Mesendoderm (in vitro differentiated cells): ENCODE measurements at regions not wholly inside any gene's neighbourhood (a gene's known extent, or its start where the extent isn't known, plus 50 kb on each side); places are given as distances from the start of the nearest gene placed in this dataset.
"Not testable (repeated sequence)": the region's sequence is repeated elsewhere in the genome, so short reads cannot be mapped to it uniquely, and the experiment has no call there.

Source experiments
- DNase-seq: peaks from one replicate; pipeline ENCODE4 v3.0.0; 2013
- H2AK5ac ChIP-seq: 2 replicates; pipeline ENCODE4 v1.6.1; 2013; ENCODE audit warnings: low read length, inconsistent platforms
- H2BK120ac ChIP-seq: 2 replicates; pipeline ENCODE4 v1.6.1; 2013; ENCODE audit warnings: low read depth, mild to moderate bottlenecking, low read length, moderate library complexity, mixed read lengths
- H2BK15ac ChIP-seq: replicated peaks from 2 replicates; pipeline ENCODE4 v1.6.1; 2013; ENCODE audit warnings: low read depth, mild to moderate bottlenecking, moderate library complexity
- H2BK5ac ChIP-seq: 2 replicates; pipeline ENCODE4 v1.6.1; 2013; ENCODE audit warnings: low read length, inconsistent platforms
- H3K18ac ChIP-seq: 2 replicates; pipeline ENCODE4 v1.6.1; 2013; ENCODE audit warnings: mild to moderate bottlenecking, low read length, mixed read lengths
- H3K23ac ChIP-seq: one replicate; pipeline ENCODE4 v1.6.1; 2013; ENCODE audit warnings: low read length
- H3K27ac ChIP-seq: 2 replicates; pipeline ENCODE4 v1.5.1; 2013; ENCODE audit warnings: low read depth, mild to moderate bottlenecking, inconsistent platforms, low read length, moderate library complexity
- H3K27me3 ChIP-seq: 2 replicates; pipeline ENCODE4 v1.6.1; 2013; ENCODE audit warnings: low read length, control low read depth, mild to moderate bottlenecking, inconsistent platforms; ENCODE audit not compliant: insufficient read depth, poor library complexity
- H3K36me3 ChIP-seq: 2 replicates; pipeline ENCODE4 v1.6.1; 2013; ENCODE audit warnings: low read length, inconsistent platforms; ENCODE audit not compliant: control insufficient read depth, insufficient read depth
- H3K4ac ChIP-seq: one replicate; pipeline ENCODE4 v1.6.1; 2013; ENCODE audit warnings: low read depth, mild to moderate bottlenecking, low read length, moderate library complexity
- H3K4me1 ChIP-seq: 2 replicates; pipeline ENCODE4 v1.6.1; 2013; ENCODE audit warnings: low read depth, low read length, inconsistent platforms; ENCODE audit not compliant: control insufficient read depth
- H3K4me2 ChIP-seq: 2 replicates; pipeline ENCODE4 v1.6.1; 2013; ENCODE audit warnings: low read length
- H3K4me3 ChIP-seq: 2 replicates; pipeline ENCODE4 v1.5.1; 2013; ENCODE audit warnings: mild to moderate bottlenecking, low read length
- H3K56ac ChIP-seq: one replicate; pipeline ENCODE4 v1.6.1; 2013; ENCODE audit warnings: low read length
- H3K79me1 ChIP-seq: 2 replicates; pipeline ENCODE4 v1.6.1; 2013; ENCODE audit warnings: low read length, inconsistent platforms
- H3K79me2 ChIP-seq: 2 replicates; pipeline ENCODE4 v1.6.1; 2013; ENCODE audit warnings: mild to moderate bottlenecking, low read length; ENCODE audit not compliant: control insufficient read depth, insufficient read depth
- H3K9ac ChIP-seq: 2 replicates; pipeline ENCODE4 v1.6.1; 2013; ENCODE audit warnings: low read length, inconsistent platforms
- H4K5ac ChIP-seq: one replicate; pipeline ENCODE4 v1.6.1; 2013; ENCODE audit warnings: low read length
- H4K8ac ChIP-seq: one replicate; pipeline ENCODE4 v1.6.1; 2013; ENCODE audit warnings: low read depth, mild to moderate bottlenecking, control low read depth, low read length, moderate library complexity
- WGBS: extraction: QIAGEN DNeasy Blood & Tissue Kit; methylation state at CpG from one replicate; pipeline ENCODE4 v1.1.7; 2013; ENCODE audit warnings: low lambda C conversion rate, missing lambda C conversion rate; ENCODE audit not compliant: insufficient coverage; ENCODE audit errors: extremely low coverage; 5-methylcytosine and 5-hydroxymethylcytosine counted together

GRCh38 chr17:56723421-56723820 lies 110.3 kb downstream of the C17orf67 start:
- Histone ChIP-seq H2BK120ac (no peak overlapping the region), H4K8ac (no peak overlapping the region), H4K5ac (no peak overlapping the region), H3K36me3 (no peaks in the 10 kb centered on the region), H2AK5ac (no peak overlapping the region), H3K56ac (no peak overlapping the region), H3K4ac (no peak overlapping the region), H3K79me2 (no peaks in the 10 kb centered on the region), H2BK15ac (no peak overlapping the region), H3K4me1 (no peaks in the 10 kb centered on the region), H3K27me3 (no peaks in the 10 kb centered on the region), H3K9ac (no peak overlapping the region), H2BK5ac (no peak overlapping the region), H3K79me1 (no peaks in the 10 kb centered on the region), H3K18ac (no peak overlapping the region), H3K27ac (no peak overlapping the region), H3K23ac (no peak overlapping the region), H3K4me2 (no peak overlapping the region), H3K4me3 (no peak overlapping the region)
- no CpG with 5 or more reads among the region's 5 CpGs for WGBS
- no peak for DNase-seq

GRCh38 chr17:56724664-56725063 lies 109.1 kb downstream of the C17orf67 start:
- H3K56ac ChIP-seq: no peak overlapping the region
- no peak overlapping the region for H2BK15ac ChIP-seq
- no peak overlapping the region for H4K5ac ChIP-seq
- no peaks in the 10 kb centered on the region for H3K27me3 ChIP-seq
- no peaks in the 10 kb centered on the region for H3K36me3 ChIP-seq
- no peak overlapping the region for H4K8ac ChIP-seq
- WGBS: no CpG with 5 or more reads among the region's 11 CpGs
- H3K4me2 ChIP-seq: no peak overlapping the region
- H2BK5ac ChIP-seq: no peak overlapping the region
- DNase-seq: no peak
- no peaks in the 10 kb centered on the region for H3K79me2 ChIP-seq
- no peaks in the 10 kb centered on the region for H3K4me1 ChIP-seq
- no peak overlapping the region for H2AK5ac ChIP-seq
- no peak overlapping the region for H3K18ac ChIP-seq
- no peak overlapping the region for H3K9ac ChIP-seq
- H3K79me1 ChIP-seq: no peaks in the 10 kb centered on the region
- no peak overlapping the region for H3K4ac ChIP-seq
- no peak overlapping the region for H3K23ac ChIP-seq
- no peak overlapping the region for H2BK120ac ChIP-seq
- H3K27ac ChIP-seq: no peak overlapping the region
- H3K4me3 ChIP-seq: no peak overlapping the region

- H2BK15ac ChIP-seq: no peak overlapping the region
- H3K79me2 ChIP-seq: no peaks in the 10 kb centered on the region
- no peaks in the 10 kb centered on the region for H3K36me3 ChIP-seq
- H2BK5ac ChIP-seq: no peak overlapping the region
- no peak overlapping the region for H3K4me3 ChIP-seq
- no peak for DNase-seq
- no peak overlapping the region for H3K27ac ChIP-seq
- H3K4me1 ChIP-seq: no peaks in the 10 kb centered on the region
- no peak overlapping the region for H3K9ac ChIP-seq
- no peak overlapping the region for H3K4ac ChIP-seq
- no peak overlapping the region for H2BK120ac ChIP-seq
- H3K27me3 ChIP-seq: no peaks in the 10 kb centered on the region
- no peak overlapping the region for H3K56ac ChIP-seq
- H4K5ac ChIP-seq: no peak overlapping the region
- H3K4me2 ChIP-seq: no peak overlapping the region
- no CpG with 5 or more reads among the region's 4 CpGs for WGBS
- no peak overlapping the region for H3K18ac ChIP-seq
- no peaks in the 10 kb centered on the region for H3K79me1 ChIP-seq
- no peak overlapping the region for H3K23ac ChIP-seq
- H4K8ac ChIP-seq: no peak overlapping the region
- no peak overlapping the region for H2AK5ac ChIP-seq
These were observed 108.6 kb downstream of the C17orf67 start for GRCh38 chr17:56725144-56725543.

GRCh38 chr17:56727876-56728617 lies 105.7 kb downstream of the C17orf67 start:
- Histone ChIP-seq H2AK5ac (no peak overlapping the region), H3K18ac (no peak overlapping the region), H3K36me3 (no peaks in the 10 kb centered on the region), H2BK15ac (no peak overlapping the region), H3K79me1 (no peaks in the 10 kb centered on the region), H3K27ac (no peak overlapping the region), H3K56ac (no peak overlapping the region), H3K79me2 (no peaks in the 10 kb centered on the region), H3K4me2 (no peak overlapping the region), H3K23ac (no peak overlapping the region), H3K4ac (no peak overlapping the region), H2BK120ac (no peak overlapping the region), H2BK5ac (no peak overlapping the region), H4K5ac (no peak overlapping the region), H3K4me3 (no peak overlapping the region), H3K4me1 (no peaks in the 10 kb centered on the region), H4K8ac (no peak overlapping the region), H3K9ac (no peak overlapping the region), H3K27me3 (no peaks in the 10 kb centered on the region)
- no CpG with 5 or more reads among the region's 6 CpGs for WGBS
- no peak for DNase-seq

- not testable (repeated sequence) for H4K8ac ChIP-seq, H3K4me1 ChIP-seq, H2BK5ac ChIP-seq, H3K9ac ChIP-seq, H2BK15ac ChIP-seq, H3K18ac ChIP-seq, DNase-seq, H4K5ac ChIP-seq, H3K4ac ChIP-seq, H3K79me1 ChIP-seq, H3K23ac ChIP-seq, H3K79me2 ChIP-seq, H3K4me3 ChIP-seq, H3K36me3 ChIP-seq, H2AK5ac ChIP-seq, H2BK120ac ChIP-seq, H3K56ac ChIP-seq, H3K4me2 ChIP-seq, H3K27me3 ChIP-seq, H3K27ac ChIP-seq
- no CpG with 5 or more reads among the region's 5 CpGs for WGBS
These were observed 102.6 kb downstream of the C17orf67 start for GRCh38 chr17:56731096-56731495.

GRCh38 chr17:56733833-56734232 lies 99.9 kb downstream of the C17orf67 start:
- H3K36me3 ChIP-seq: no peaks in the 10 kb centered on the region
- H3K23ac ChIP-seq: no peak overlapping the region
- no peaks in the 10 kb centered on the region for H3K27me3 ChIP-seq
- H3K56ac ChIP-seq: no peak overlapping the region
- H2AK5ac ChIP-seq: no peak overlapping the region
- no peak overlapping the region for H3K4ac ChIP-seq
- H2BK15ac ChIP-seq: no peak overlapping the region
- no peak overlapping the region for H3K4me3 ChIP-seq
- H4K5ac ChIP-seq: no peak overlapping the region
- no CpG with 5 or more reads among the region's 5 CpGs for WGBS
- H2BK5ac ChIP-seq: no peak overlapping the region
- H3K4me2 ChIP-seq: no peak overlapping the region
- H2BK120ac ChIP-seq: no peak overlapping the region
- no peak for DNase-seq
- no peaks in the 10 kb centered on the region for H3K79me1 ChIP-seq
- no peaks in the 10 kb centered on the region for H3K4me1 ChIP-seq
- H3K18ac ChIP-seq: no peak overlapping the region
- no peak overlapping the region for H3K9ac ChIP-seq
- H4K8ac ChIP-seq: no peak overlapping the region
- H3K79me2 ChIP-seq: no peaks in the 10 kb centered on the region
- no peak overlapping the region for H3K27ac ChIP-seq
